BE2C (cell line): ENCODE measurements at regions not wholly inside any gene's neighbourhood (a gene's known extent, or its start where the extent isn't known, plus 50 kb on each side); places are given as distances from the start of the nearest gene placed in this dataset.

Source experiments
- DNase-seq: peaks from one replicate; pipeline ENCODE4 v3.0.0-alpha.2; 2020
- H3K27me3 ChIP-seq: fragments of 250-450 bp; sonication (Bioruptor Pico); 2 replicates; pipeline ENCODE4 v1.5.1; 2020; ENCODE audit warnings: mild to moderate bottlenecking
- H3K36me3 ChIP-seq: fragments of 250-450 bp; sonication (Bioruptor Pico); 2 replicates; pipeline ENCODE4 v1.5.1; 2020; ENCODE audit warnings: mild to moderate bottlenecking
- H3K4me1 ChIP-seq: fragments of 250-450 bp; sonication (Bioruptor Pico); 2 replicates; pipeline ENCODE4 v1.5.1; 2020
- H3K4me3 ChIP-seq: 2 replicates; pipeline ENCODE4 v1.5.1; 2011; ENCODE audit warnings: low read depth, low read length
- H3K9me3 ChIP-seq: fragments of 250-450 bp; sonication (Bioruptor Pico); 2 replicates; pipeline ENCODE4 v1.5.1; 2020
- TF ChIP-seq, protein P1 (sequence below): IDR thresholded peaks from 2 replicates; pipeline ENCODE4 v1.5.1; 2012; ENCODE audit warnings: mild to moderate bottlenecking, low read depth, low read length

DNA sequence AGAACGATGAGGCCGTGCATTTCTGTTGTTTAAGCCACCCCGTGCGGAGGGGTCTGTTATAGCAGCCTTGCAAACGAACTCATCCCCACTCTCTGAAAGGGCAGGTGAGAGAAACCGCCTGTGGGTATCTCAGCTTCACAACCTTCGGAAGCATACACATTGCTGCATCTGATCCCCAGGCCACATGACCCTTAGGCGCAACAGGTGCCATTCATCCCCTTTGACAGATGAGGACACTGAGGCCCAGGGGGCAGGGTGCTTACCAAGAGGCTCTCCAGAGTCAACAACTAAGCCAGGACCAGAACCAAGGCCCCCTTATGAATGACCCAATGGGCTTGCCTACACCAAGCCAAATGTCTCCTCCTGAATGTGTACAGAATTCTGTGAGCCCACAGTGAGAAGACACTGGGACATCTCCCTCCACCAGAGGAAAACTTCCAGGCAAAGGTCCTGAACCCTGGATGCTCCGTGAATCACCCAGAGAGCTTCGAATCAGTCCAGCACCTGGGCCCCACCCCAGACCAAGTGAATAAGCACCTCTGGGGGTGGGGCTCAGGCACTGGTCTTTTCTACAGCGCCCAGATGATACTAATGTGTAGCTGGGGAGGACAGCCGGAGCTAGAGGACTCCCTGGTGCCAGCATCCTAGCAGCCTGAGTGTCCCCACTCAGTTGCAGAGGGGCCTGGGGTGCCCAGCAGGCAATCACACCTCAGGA is 83.2 kb downstream of the BUD13 start:
- Histone ChIP-seq H3K9me3 (no peaks in the 10 kb centered on the region), H3K27me3 (no peaks in the 10 kb centered on the region), H3K36me3 (no peaks in the 10 kb centered on the region), H3K4me1 (peaks cover 5% of the 10 kb centered on the region), H3K4me3 (no peak overlapping the region)
- DNase-seq: no peak
- TF ChIP-seq, protein P1, sequence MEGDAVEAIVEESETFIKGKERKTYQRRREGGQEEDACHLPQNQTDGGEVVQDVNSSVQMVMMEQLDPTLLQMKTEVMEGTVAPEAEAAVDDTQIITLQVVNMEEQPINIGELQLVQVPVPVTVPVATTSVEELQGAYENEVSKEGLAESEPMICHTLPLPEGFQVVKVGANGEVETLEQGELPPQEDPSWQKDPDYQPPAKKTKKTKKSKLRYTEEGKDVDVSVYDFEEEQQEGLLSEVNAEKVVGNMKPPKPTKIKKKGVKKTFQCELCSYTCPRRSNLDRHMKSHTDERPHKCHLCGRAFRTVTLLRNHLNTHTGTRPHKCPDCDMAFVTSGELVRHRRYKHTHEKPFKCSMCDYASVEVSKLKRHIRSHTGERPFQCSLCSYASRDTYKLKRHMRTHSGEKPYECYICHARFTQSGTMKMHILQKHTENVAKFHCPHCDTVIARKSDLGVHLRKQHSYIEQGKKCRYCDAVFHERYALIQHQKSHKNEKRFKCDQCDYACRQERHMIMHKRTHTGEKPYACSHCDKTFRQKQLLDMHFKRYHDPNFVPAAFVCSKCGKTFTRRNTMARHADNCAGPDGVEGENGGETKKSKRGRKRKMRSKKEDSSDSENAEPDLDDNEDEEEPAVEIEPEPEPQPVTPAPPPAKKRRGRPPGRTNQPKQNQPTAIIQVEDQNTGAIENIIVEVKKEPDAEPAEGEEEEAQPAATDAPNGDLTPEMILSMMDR: no peak

DNA sequence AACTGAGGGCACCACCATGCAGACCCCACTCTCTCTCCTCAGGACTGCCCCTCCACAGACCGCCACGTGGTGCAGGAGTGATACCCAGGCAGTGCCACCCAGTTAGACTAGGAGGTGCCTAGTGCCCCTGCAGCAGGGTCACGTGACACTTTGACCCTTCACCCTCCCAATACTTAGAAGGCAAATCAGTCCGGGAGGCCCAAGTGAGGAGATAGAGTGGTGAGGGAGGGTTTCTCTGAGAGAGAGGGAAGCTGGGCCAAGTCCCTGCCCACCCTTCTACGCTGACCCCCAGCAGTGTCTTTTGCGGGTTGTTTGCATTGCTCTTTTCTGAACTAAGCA is 84.6 kb downstream of the BUD13 start:
- DNase-seq: no peak
- Histone ChIP-seq H3K4me1 (peaks cover 5% of the 10 kb centered on the region), H3K36me3 (no peaks in the 10 kb centered on the region), H3K4me3 (no peak overlapping the region), H3K9me3 (no peaks in the 10 kb centered on the region; the same call in 1 of the 2 replicates), H3K27me3 (no peaks in the 10 kb centered on the region)
- TF ChIP-seq, protein P1: no peak

DNA sequence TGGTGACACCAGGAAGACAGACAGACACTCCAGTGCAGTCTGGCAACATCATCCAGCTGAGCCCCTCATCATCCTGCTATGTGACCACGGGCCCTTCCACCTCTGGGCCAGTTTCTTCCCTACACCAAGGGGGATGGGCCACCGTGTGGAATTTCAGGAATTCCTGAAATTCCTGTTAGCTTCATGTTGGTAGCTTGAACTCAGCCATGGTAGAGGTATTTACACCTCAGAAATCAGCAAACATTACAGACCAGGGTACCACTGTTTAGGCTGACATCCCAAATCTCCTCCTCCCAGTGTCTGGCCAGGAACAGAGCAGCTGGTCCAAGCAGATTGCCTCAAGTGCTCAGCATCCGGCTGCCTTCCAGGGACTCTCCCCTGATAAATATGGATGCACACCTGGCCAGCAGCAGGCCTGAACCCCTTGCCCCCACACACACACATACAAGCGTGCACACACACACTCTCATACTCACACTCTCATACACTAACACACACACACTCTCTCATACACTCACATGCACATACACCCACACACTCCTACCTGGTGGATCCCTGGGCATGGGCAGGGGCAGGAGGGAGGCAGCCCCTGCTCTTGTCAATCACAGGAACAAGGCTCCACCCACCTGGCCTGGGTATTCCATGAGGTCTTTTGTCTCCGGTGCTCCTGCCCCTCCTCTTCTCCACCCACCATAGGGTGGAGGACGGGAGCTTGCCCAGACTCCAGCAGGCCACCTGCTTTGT is 85.2 kb downstream of the BUD13 start:
- Histone ChIP-seq H3K36me3 (no peaks in the 10 kb centered on the region), H3K27me3 (no peaks in the 10 kb centered on the region), H3K9me3 (no peaks in the 10 kb centered on the region; the same call in 1 of the 2 replicates), H3K4me3 (no peak overlapping the region), H3K4me1 (peaks cover 5% of the 10 kb centered on the region)
- no peak for DNase-seq
- TF ChIP-seq, protein P1: no peak

DNA sequence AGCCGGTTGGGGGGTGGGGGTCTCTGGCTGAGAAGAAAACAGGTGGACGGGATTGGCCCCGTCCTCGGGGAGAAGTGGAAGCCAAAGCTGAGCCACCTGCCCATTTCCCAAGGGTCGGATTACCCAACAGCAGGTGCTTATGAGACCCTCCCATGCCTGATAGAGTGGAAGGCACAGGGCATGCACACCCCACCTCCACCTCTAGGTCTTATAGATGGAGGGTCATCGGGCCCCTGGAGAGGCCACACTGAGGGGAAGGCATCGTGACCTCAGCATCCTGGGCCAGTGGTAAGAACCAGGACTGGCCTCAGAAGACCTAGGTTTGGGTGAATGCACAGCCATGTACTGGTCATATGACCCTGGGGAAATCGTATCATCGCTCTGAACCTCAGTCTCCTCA is 85.9 kb downstream of the BUD13 start:
- TF ChIP-seq, protein P1: no peak
- H3K4me1 ChIP-seq: peaks cover 5% of the 10 kb centered on the region
- H3K9me3 ChIP-seq: no peaks in the 10 kb centered on the region; the same call in 1 of the 2 replicates
- H3K27me3 ChIP-seq: no peaks in the 10 kb centered on the region
- DNase-seq: no peak
- no peak overlapping the region for H3K4me3 ChIP-seq
- no peaks in the 10 kb centered on the region for H3K36me3 ChIP-seq

DNA sequence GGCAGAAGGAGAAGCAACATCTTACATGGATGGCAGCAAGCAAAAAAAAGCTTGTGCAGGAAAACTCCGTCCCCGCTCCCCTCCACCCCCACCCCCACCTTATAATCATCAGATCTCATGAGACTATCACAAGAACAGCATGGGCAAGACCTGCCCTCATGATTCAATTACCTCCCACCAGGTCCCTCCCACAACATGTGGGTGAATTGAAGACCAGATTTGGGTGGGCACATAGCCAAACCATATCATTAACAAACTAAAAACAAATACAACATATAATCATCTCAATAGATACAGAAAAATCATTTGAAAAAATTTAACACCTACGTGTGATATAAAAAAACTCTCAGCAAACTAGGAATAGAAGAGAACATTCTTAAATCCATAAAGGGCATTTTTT is 88.8 kb downstream of the BUD13 start:
- no peaks in the 10 kb centered on the region for H3K27me3 ChIP-seq
- no peak overlapping the region for H3K4me3 ChIP-seq
- no peaks in the 10 kb centered on the region for H3K36me3 ChIP-seq
- DNase-seq: no peak
- TF ChIP-seq, protein P1: no peak
- H3K9me3 ChIP-seq: no peaks in the 10 kb centered on the region; the same call in 1 of the 2 replicates
- H3K4me1 ChIP-seq: no peaks in the 10 kb centered on the region
